GM12878 (cell line): ENCODE measurements at regions not wholly inside any gene's neighbourhood (a gene's known extent, or its start where the extent isn't known, plus 50 kb on each side); places are given as distances from the start of the nearest gene placed in this dataset.

ENCODE experiments used
- ATAC-seq: fragments of 200-7000 bp; cut with Tn5 transposase; 3 replicates; pipeline ENCODE4 v1.9.1; 2020; ENCODE audit warnings: mild to moderate bottlenecking, moderate library complexity
- BruUV-seq: library from RNA; stranded (reverse); fragments of 400-500 nt; replicated peaks from 2 replicates; lab custom pipeline; 2021; lab: Mats Ljungman, UMichigan
- CTCF ChIA-PET: fragments of 300-600 bp; sonication (Branson Sonifier 250); formaldehyde crosslinking; extraction: SDS; loops from one replicate; lab custom pipeline; 2021; ENCODE audit warnings: inconsistent platforms; lab: Yijun Ruan, JAX
- POLR2A ChIA-PET: fragments of 350-600 bp; formaldehyde crosslinking; extraction: SDS; loops from one replicate; lab custom pipeline; 2021; ENCODE audit warnings: inconsistent platforms; lab: Charles Lee
- RAD21 ChIA-PET: fragments of 300-600 bp; sonication (Branson Sonifier 250); formaldehyde crosslinking; loops from one replicate; lab custom pipeline; 2023; ENCODE audit warnings: antibody characterized with exemption; ENCODE audit not compliant: unreplicated experiment; lab: Charles Lee
- SMC1A ChIA-PET: fragments of 300-600 bp; sonication (Branson Sonifier 250); formaldehyde crosslinking; loops from one replicate; lab custom pipeline; 2023; ENCODE audit not compliant: unreplicated experiment, uncharacterized antibody; lab: Charles Lee
- DNase-seq: peaks from one replicate; pipeline ENCODE4 v3.0.0-alpha.2; 2011; ENCODE audit warnings: low read depth, low spot score
- FAIRE-seq: peaks from 3 replicates; lab custom pipeline; 2011; peaks lifted over from hg19 to GRCh38; lab: Jason Lieb, UNC
- H2AFZ ChIP-seq: 2 replicates; pipeline ENCODE4 v1.6.0; 2011; ENCODE audit warnings: low read depth, low read length, control low read depth; ENCODE audit not compliant: control insufficient read depth
- H3K27ac ChIP-seq: 2 replicates; pipeline ENCODE4 v1.5.1; 2011; ENCODE audit warnings: control low read depth; ENCODE audit not compliant: control insufficient read depth, insufficient read depth
- H3K27me3 ChIP-seq, 2 experiments: replicated peaks in 1 of 2; 2 replicates each; pipeline versions ENCODE4 v1.6.0 to v1.6.1; 2011; ENCODE audit warnings: low read length in 1 of 2; ENCODE audit not compliant: control insufficient read depth in 2 of 2, insufficient read depth in 2 of 2
- H3K36me3 ChIP-seq, 2 experiments: 2 replicates each; pipeline ENCODE4 v1.5.1; 2011; ENCODE audit warnings: low read length in 1 of 2; ENCODE audit not compliant: control insufficient read depth in 2 of 2, insufficient read depth in 2 of 2
- H3K4me1 ChIP-seq: 2 replicates; pipeline ENCODE4 v1.6.1; 2011; ENCODE audit warnings: mild to moderate bottlenecking, low read length, moderate library complexity, mixed read lengths; ENCODE audit not compliant: control insufficient read depth, insufficient read depth
- H3K4me2 ChIP-seq: 2 replicates; pipeline ENCODE4 v1.6.0; 2011; ENCODE audit warnings: control low read depth; ENCODE audit not compliant: control insufficient read depth, insufficient read depth
- H3K4me3 ChIP-seq: fragments of 200-600 bp; sonication (generic); 2 replicates; pipeline ENCODE4 v1.5.1; 2016
- H3K79me2 ChIP-seq: 2 replicates; pipeline ENCODE4 v1.6.0; 2011; ENCODE audit warnings: low read length; ENCODE audit not compliant: control insufficient read depth, insufficient read depth
- H3K9ac ChIP-seq: 2 replicates; pipeline ENCODE4 v1.8.0; 2011; ENCODE audit warnings: low read length, control low read depth, mixed read lengths; ENCODE audit not compliant: control insufficient read depth, insufficient read depth
- H3K9me3 ChIP-seq: replicated peaks from 3 replicates; pipeline ENCODE4 v1.5.1; 2011; ENCODE audit warnings: mild to moderate bottlenecking, low read length; ENCODE audit not compliant: control insufficient read depth, insufficient read depth
- H4K20me1 ChIP-seq: 2 replicates; pipeline ENCODE4 v1.6.0; 2011; ENCODE audit not compliant: control insufficient read depth, insufficient read depth
- CEBPB ChIP-seq, 2 experiments: fragments of 150-350 bp in 1 of 2; IDR thresholded peaks; 2 replicates each; pipeline ENCODE4 v1.6.1; 2012 to 2014; ENCODE audit warnings: low read depth in 2 of 2, low read length in 2 of 2, borderline replicate concordance in 1 of 2, inconsistent platforms in 1 of 2
- CREB1 ChIP-seq: IDR thresholded peaks from 2 replicates; pipeline ENCODE4 v1.6.1; 2012; ENCODE audit warnings: low read depth, mild to moderate bottlenecking, inconsistent platforms
- EP300 ChIP-seq, 2 experiments: fragments of 150-350 bp in 1 of 2; IDR thresholded peaks; 2 replicates each; pipeline ENCODE4 v1.6.1; 2011 to 2012; ENCODE audit warnings: low read depth in 2 of 2, low read length in 2 of 2, borderline replicate concordance in 1 of 2, improper control_type of control experiment in 1 of 2, inconsistent platforms in 1 of 2; ENCODE audit not compliant: control insufficient read depth in 1 of 2
- GATAD2B ChIP-seq: fragments of 450-650 bp; conservative IDR thresholded peaks from 2 replicates; pipeline ENCODE4 v1.6.1; 2017; ENCODE audit warnings: low read depth, mild to moderate bottlenecking, moderate library complexity
- HDGF ChIP-seq: fragments of 450-650 bp; IDR thresholded peaks from 2 replicates; pipeline ENCODE4 v1.6.1; 2016; ENCODE audit warnings: antibody characterized with exemption
- KLF5 ChIP-seq: fragments of 450-650 bp; IDR thresholded peaks from 2 replicates; pipeline ENCODE4 v1.6.1; 2014; ENCODE audit warnings: mild to moderate bottlenecking; ENCODE audit not compliant: partially characterized antibody
- LARP7 ChIP-seq: fragments of 450-650 bp; IDR thresholded peaks from 2 replicates; pipeline ENCODE4 v1.6.1; 2017; ENCODE audit warnings: mild to moderate bottlenecking
- NR2F1 ChIP-seq: fragments of 450-650 bp; conservative IDR thresholded peaks from 2 replicates; pipeline ENCODE4 v1.6.1; 2017; ENCODE audit warnings: mild to moderate bottlenecking
- RELB ChIP-seq: fragments of 450-650 bp; IDR thresholded peaks from 2 replicates; pipeline ENCODE4 v1.6.1; 2017; ENCODE audit warnings: low read depth, mild to moderate bottlenecking, moderate library complexity
- TCF12 ChIP-seq: IDR thresholded peaks from 2 replicates; pipeline ENCODE4 v1.6.1; 2011; ENCODE audit warnings: low read depth, mild to moderate bottlenecking, low read length
- ZSCAN29 ChIP-seq: fragments of 450-650 bp; IDR thresholded peaks from 2 replicates; pipeline ENCODE4 v1.6.1; 2017; ENCODE audit warnings: mild to moderate bottlenecking, moderate library complexity
- WGBS: methylation state at CpG from one replicate; pipeline ENCODE4 v1.1.6; 2016; ENCODE audit warnings: low lambda C conversion rate; ENCODE audit not compliant: insufficient replicate concordance, insufficient coverage; ENCODE audit errors: missing lambda C conversion rate; 5-methylcytosine and 5-hydroxymethylcytosine counted together
- in situ Hi-C: fragments of 300-500 bp; cut with MboI; formaldehyde crosslinking; loops from 9 replicates; pipeline ENCODE4 v1.14.3; 2018; ENCODE audit warnings: mixed read lengths
- intact Hi-C: fragments of 100-400 bp; cut with micrococcal nuclease; formaldehyde crosslinking; loops from one replicate; pipeline ENCODE4 v1.14.2; 2022; ENCODE audit not compliant: unreplicated experiment
- TF ChIP-seq, protein P1 (sequence below), 3 experiments: IDR thresholded peaks in 2 of 3; conservative IDR thresholded peaks in 1 of 3; 2 replicates each; pipeline ENCODE4 v1.5.1; 2011; ENCODE audit warnings: low read depth in 3 of 3, low read length in 3 of 3, mild to moderate bottlenecking in 3 of 3, control low read depth in 2 of 3, moderate library complexity in 2 of 3, inconsistent platforms in 1 of 3, mixed read lengths in 1 of 3; ENCODE audit not compliant: control insufficient read depth in 2 of 3, insufficient read depth in 1 of 3; ENCODE audit errors: extremely low read depth in 1 of 3
- TF ChIP-seq, protein P2 (sequence below): IDR thresholded peaks from 2 replicates; pipeline ENCODE4 v1.6.1; 2011; ENCODE audit warnings: low read depth, low read length, improper control_type of control experiment, borderline replicate concordance
- TF ChIP-seq, protein P3 (sequence below): IDR thresholded peaks from 2 replicates; pipeline ENCODE4 v1.6.1; 2012; ENCODE audit warnings: mild to moderate bottlenecking, low read depth, low read length

- TF ChIP-seq RELB (no peak), GATAD2B (no peak), HDGF (no peak), CEBPB (IDR thresholded peaks at IDR 0.05; ENCODE audit: borderline replicate concordance in 1 of 2, low read depth in 2 of 2, low read length in 2 of 2) (no peak)
- TF ChIP-seq, protein P1, sequence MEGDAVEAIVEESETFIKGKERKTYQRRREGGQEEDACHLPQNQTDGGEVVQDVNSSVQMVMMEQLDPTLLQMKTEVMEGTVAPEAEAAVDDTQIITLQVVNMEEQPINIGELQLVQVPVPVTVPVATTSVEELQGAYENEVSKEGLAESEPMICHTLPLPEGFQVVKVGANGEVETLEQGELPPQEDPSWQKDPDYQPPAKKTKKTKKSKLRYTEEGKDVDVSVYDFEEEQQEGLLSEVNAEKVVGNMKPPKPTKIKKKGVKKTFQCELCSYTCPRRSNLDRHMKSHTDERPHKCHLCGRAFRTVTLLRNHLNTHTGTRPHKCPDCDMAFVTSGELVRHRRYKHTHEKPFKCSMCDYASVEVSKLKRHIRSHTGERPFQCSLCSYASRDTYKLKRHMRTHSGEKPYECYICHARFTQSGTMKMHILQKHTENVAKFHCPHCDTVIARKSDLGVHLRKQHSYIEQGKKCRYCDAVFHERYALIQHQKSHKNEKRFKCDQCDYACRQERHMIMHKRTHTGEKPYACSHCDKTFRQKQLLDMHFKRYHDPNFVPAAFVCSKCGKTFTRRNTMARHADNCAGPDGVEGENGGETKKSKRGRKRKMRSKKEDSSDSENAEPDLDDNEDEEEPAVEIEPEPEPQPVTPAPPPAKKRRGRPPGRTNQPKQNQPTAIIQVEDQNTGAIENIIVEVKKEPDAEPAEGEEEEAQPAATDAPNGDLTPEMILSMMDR (IDR thresholded peaks at IDR 0.05 in 2 of 3, conservative IDR thresholded peaks at IDR 0.05 in 1 of 3; ENCODE audit: control insufficient read depth in 2 of 3, extremely low read depth in 1 of 3, insufficient read depth in 1 of 3, low read depth in 3 of 3, low read length in 3 of 3) = no peak
Observed at GRCh38 chr2:208984376-208985090, 439.3 kb upstream of the MAP2 start (continued).

- WGBS = 0% methylated on average over 5 of the region's 5 CpGs
- in situ Hi-C loops (no loop called here), intact Hi-C loops (no loop called here)
- no peaks in the 10 kb centered on the region for H4K20me1 ChIP-seq
- H3K27me3 ChIP-seq = no peaks in the 10 kb centered on the region
- FAIRE-seq (no peak), ATAC-seq (no peak), DNase-seq (no peak)
- ChIA-PET POLR2A (no interaction called here), RAD21 (no interaction called here), CTCF (no interaction called here), SMC1A (no interaction called here)
- H3K27ac ChIP-seq = no peak overlapping the region
- H3K79me2 ChIP-seq = no peaks in the 10 kb centered on the region
- BruUV-seq = no TSS peak
- no peak overlapping the region for H3K9ac ChIP-seq
- no peaks in the 10 kb centered on the region for H3K9me3 ChIP-seq
- H3K4me3 ChIP-seq = no peak overlapping the region
- H3K4me1 ChIP-seq = no peaks in the 10 kb centered on the region
- H3K36me3 ChIP-seq = no peaks in the 10 kb centered on the region
- no peak overlapping the region for H3K4me2 ChIP-seq
- TF ChIP-seq KLF5 (no peak), EP300 (IDR thresholded peaks at IDR 0.05; ENCODE audit: borderline replicate concordance in 1 of 2, control insufficient read depth in 1 of 2, low read depth in 2 of 2, low read length in 2 of 2) (no peak), ZSCAN29 (no peak), CREB1 (no peak), LARP7 (no peak), NR2F1 (no peak), TCF12 (no peak)
- TF ChIP-seq, protein P2, sequence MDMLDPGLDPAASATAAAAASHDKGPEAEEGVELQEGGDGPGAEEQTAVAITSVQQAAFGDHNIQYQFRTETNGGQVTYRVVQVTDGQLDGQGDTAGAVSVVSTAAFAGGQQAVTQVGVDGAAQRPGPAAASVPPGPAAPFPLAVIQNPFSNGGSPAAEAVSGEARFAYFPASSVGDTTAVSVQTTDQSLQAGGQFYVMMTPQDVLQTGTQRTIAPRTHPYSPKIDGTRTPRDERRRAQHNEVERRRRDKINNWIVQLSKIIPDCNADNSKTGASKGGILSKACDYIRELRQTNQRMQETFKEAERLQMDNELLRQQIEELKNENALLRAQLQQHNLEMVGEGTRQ = no peak
- TF ChIP-seq, protein P3, sequence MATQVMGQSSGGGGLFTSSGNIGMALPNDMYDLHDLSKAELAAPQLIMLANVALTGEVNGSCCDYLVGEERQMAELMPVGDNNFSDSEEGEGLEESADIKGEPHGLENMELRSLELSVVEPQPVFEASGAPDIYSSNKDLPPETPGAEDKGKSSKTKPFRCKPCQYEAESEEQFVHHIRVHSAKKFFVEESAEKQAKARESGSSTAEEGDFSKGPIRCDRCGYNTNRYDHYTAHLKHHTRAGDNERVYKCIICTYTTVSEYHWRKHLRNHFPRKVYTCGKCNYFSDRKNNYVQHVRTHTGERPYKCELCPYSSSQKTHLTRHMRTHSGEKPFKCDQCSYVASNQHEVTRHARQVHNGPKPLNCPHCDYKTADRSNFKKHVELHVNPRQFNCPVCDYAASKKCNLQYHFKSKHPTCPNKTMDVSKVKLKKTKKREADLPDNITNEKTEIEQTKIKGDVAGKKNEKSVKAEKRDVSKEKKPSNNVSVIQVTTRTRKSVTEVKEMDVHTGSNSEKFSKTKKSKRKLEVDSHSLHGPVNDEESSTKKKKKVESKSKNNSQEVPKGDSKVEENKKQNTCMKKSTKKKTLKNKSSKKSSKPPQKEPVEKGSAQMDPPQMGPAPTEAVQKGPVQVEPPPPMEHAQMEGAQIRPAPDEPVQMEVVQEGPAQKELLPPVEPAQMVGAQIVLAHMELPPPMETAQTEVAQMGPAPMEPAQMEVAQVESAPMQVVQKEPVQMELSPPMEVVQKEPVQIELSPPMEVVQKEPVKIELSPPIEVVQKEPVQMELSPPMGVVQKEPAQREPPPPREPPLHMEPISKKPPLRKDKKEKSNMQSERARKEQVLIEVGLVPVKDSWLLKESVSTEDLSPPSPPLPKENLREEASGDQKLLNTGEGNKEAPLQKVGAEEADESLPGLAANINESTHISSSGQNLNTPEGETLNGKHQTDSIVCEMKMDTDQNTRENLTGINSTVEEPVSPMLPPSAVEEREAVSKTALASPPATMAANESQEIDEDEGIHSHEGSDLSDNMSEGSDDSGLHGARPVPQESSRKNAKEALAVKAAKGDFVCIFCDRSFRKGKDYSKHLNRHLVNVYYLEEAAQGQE = no peak
- no peak overlapping the region for H2AFZ ChIP-seq
Observed at GRCh38 chr2:208985644-208986043, 438.2 kb upstream of the MAP2 start.
